NCI-H1048 (cell line): ENCODE measurements at regions not wholly inside any gene's neighbourhood (a gene's known extent, or its start where the extent isn't known, plus 50 kb on each side); places are given as distances from the start of the nearest gene placed in this dataset.
"Not testable (repeated sequence)": the region's sequence is repeated elsewhere in the genome, so short reads cannot be mapped to it uniquely, and the experiment has no call there.

Experiments used
- DNase-seq: peaks from one replicate; lab custom pipeline; 2025; lab: John Stamatoyannopoulos, UW

DNA sequence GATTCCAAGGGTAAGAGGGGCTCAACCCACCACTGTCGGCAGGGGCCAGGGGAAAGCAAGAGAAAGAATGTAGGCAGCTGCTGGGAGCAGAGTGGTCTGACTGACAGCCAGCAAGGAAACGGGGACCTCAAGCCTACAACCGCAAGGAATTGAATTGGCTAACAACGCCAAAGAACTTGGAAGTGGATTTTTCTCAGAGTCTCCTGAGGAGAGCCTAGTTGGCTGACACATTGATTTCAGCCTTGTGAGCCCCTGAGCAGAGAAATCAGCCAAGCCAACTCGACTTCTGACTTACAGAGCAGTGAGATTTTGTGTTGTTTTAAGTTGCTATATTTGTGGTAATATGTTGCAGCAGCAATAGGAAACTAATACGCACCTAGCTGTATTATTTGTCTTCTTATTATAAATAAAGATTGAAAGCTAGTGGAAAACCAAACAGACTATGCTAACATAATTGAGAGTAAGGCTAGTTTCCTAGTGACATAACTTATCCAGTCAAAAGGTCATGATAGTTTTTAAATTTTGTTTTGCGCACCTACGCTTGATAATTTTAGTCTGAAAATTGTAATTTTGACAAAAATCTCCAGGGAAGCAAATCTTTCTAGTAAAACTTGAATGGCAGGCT is 145.8 kb upstream of the HCCS start:
- no peak for DNase-seq

DNA sequence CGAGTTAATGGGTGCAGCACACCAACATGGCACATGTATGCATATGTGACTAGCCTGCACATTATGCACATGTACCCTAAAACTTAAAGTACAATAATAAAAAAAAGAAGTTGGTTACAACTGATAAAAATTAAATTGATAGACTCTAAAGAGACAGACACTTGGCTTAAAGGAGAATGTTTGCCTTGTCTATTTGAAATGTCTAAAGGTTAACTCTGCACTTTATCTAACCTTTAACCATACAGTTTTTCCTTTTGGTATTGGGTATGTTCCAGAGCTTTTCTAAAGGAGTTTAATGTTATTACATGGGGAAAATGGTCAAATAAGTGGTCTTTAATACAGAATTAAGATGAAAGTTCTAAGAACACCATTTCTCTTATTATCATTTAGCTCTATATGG is 145.1 kb upstream of the HCCS start:
- DNase-seq: no peak

DNA sequence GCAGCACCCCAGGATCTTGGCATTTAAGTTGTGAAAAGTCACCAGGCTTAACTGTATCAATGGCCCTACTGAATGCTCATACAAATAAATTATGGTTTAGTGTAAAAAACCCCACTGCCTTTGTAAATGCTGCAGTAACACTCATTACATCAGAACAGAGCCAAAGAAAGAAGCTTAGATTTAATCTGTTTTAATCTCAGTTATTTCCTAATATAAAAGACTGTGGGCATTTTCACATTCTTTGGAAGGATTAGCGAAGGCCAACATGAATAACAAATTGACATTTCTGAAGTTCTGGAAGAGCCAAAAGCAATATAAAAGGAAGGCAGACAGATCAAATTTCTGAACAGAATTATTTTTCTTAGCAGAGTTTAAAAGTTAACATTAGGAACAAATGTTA is 140.0 kb upstream of the HCCS start:
- no peak for DNase-seq

DNA sequence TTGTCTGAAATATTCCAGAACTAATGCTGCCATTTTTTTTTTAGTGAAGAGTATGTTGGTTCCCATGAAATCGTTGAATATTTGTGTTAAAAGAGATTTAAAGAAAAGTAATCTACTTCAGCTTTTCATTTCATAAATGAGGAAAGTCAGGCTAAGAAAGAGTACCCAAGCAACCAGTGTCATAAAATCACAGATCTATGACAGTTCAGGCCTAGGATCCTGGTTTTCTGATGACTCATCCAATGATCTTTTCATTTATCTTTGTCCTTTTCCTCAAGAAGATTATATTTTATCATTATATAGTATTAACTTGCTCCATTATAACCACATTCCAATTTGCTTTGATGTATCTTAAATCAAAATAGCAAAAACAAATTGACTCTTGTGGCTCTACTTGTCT is 139.4 kb upstream of the HCCS start:
- no peak for DNase-seq

DNA sequence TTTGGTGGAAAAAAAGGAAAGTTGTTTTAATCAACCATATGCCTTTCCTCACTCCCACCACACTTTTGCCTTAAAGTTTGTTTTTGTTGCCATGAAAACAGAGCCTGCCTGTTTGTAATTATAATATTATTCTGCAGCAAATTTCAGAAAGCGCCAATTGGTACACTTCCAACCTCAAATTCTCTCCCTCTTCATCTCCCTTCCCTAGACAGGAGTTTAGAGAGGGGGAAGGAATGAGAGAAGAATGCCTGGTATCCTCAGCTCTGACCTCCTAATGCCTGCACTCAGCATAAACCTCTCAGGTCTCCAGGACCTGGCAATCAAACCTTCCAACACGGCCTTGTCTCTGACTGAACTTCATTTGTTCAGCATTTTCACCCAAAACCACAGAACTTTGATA is 138.4 kb upstream of the HCCS start:
- DNase-seq: no peak

DNA sequence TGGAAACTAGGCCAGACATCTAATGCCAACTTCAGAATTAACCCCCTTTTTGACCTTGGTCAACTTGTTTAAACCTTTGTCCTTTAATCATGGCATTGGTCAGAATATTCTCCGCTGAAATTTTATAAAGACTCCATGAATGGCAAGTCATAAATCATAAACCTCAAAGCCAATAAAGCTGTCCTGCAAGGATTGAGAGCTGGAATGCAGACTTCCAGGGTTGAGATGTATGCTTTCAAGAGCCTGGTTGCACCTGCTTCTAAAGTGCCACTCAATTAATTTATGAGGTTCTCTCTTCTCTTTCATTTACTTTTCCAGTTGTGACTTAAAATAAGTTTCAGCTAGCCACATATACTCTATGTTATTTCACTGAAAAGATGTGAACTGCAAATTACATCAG is 136.2 kb upstream of the HCCS start:
- DNase-seq: no peak

DNA sequence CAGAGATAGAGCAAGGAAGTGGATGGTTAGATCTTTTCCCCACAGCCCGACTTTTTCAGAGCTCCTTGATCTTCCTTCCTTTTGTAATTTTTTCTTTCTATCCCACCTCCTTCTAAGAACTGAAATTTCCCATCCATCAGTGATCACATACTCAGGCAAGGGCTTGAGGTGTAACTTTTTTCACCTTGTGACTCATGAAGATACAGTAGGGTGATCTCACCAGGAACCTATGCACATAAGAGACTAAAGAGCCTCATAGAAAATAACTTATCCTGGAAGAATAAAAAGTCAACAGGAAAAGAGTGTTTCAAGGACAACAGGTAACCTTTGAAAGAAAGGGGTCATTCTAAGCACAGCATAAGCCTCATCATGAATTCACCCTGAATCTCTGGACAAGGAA is 131.2 kb upstream of the HCCS start:
- no peak for DNase-seq

DNA sequence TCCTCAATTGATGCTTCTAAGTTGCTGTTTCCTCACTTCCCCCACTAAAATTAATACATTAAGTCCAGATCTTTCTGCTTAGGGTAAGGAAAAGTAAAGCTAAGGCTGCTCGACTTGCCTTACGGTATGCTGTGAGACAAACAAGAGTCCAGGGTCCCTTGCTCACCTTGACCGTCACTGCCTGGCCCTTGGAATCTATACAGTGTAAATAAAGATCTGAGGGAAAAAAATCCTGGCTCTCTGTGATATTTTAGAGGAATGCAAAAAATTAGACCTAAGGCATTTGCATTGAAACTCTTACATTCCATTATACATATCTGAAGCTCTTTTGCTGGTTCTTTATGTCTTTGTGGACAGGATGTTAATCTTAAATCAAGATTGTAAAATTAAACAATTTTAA is 129.6 kb upstream of the HCCS start:
- DNase-seq: no peak

DNA sequence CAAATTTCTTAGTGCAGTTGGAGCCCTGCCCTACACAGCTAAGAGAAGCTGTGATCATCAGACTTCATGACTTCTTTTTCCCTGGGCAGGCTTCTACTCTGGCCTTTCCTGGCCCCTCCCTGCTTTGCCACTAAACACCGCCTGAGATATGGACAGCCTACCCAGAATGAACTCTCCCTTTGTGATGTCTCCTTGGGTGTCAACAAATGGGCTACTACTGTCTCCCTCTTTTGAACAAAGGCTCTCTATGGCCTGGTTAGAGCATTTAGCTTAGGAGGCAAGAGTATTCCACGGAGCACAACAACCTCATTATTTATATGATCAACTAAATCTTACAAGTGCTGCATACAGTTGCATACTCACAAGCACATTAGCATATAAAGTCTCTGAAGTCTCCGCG is 127.6 kb upstream of the HCCS start:
- DNase-seq: no peak

DNA sequence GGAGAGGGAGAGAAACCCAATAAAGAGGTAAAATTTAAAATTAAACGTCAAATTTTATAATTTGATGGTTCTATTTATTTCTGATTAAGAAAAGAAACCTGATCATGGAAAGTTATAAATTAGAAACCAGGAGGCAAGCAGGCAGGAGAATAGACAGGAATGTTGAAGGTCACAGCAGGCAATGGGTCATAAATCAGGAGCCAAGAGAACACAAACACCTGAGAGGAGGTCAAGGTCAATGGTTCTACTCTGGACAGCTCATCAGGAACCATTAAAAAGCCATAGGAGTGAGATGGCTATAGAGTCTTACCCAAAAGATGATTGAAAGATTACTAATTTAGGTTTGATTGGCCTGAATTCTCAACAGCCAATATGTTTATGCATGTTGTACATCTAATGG is 126.9 kb upstream of the HCCS start:
- DNase-seq: no peak

DNA sequence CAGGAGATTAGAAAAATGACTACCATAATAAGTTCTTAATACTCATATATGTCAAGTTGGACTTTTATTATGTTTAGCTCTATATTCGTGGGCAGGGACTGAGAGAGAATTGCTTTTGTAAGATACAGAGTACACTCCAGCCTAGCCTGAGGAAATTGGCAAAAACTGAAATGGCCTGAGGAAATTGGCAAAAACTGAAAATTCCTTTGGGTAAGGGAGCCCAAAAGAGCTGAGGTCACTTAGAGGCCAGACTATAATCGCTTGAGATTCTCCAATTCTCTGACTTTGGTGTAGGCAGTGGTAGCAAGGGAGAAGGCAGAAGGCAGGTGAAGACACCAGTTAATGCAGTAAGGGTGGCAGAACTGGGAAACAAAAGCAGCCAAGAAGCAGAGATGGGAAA is 124.5 kb upstream of the HCCS start:
- DNase-seq: no peak

DNA sequence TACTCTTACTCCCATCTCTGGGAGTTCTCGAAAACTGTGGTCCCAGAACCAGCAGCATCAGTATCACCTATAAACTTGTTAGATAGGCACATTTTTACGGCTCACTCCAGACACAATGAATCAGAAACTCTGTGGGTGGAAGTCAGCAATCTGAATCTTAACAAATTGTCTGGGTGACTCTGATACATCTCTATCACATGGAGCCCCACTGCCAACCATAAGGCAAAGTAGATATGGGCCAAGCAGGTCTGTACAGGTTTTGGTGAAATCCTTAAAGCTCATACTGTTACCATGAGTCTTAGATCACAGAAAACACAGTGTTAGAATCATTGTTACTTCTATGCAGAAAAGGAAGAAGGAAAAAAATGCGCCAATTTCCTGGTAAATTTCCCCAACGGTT is 122.5 kb upstream of the HCCS start:
- DNase-seq: no peak

DNA sequence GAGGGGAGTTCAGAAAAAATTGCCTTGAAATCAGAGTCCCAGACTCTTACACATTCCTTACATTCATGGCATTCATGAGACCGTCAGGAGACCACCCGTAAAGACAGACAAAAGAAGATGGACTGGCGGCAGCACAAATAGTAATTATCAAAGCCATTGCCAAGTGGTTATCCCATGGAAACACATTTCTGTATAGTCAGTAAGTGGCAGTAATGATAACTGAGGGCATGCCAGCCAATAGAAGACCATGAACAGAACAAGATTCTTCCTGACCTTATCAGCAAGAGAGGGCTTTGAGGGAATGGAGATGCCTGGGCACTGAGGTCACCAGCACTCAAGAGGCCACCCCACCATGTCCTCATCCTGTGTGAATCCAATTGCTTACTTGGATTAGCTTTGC is 121.7 kb upstream of the HCCS start:
- no peak for DNase-seq

DNA sequence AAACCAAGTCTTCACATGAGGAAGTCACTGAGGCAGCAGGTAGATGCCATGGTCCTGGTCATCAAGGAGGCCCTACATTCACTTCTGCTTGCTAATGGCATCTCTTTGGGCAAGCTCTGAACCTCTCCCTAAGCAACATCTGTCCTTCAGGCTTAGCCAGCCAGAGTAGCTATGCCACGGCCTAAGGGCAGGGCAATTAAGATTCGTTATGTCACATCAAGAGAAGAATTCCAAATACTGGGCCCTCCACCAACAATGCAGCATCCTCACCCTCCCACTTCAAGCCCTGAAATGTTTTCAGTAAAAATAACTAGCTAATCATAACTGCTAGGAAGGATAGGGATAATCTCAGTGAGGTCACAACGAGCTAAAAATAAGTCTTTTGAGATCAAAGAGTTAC is 120.7 kb upstream of the HCCS start:
- DNase-seq: no peak

DNA sequence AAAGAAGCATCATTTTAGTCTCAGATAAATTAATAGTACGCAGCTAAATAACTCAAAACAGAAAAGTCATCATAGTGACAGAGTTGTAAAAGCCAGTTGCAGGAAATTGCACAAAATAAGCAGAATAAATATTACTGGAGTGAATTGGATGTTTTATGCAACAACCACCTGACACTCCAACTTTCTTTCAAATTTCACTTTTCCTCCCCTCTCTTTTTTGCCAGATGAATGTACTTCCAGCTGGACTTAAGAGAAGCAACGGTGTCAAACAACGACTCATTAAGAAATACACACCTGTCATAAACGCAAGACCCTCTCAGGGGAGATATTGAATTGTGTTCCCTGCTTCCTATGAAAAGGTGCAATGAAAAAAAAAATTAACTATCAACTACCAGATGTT is 120.2 kb upstream of the HCCS start:
- DNase-seq: no peak

DNA sequence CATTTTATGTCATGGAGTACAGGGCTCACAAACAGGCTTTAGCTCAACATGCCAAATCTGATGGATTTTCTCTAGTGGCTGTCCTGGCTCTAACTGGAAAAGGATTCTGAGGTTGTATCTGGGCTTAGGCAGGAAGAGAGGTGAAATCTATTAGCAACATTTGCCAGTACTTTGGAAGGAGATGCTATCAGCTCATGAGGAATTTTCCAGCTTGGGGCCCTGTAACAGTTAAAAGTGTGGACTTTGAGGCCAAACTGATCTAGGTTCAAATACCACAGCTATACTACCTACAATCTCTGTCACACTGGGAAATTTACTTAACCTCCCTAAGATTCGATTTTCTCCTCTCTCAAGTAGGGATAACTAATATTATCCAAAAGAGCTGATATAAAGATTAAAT is 119.0 kb upstream of the HCCS start:
- no peak for DNase-seq

DNA sequence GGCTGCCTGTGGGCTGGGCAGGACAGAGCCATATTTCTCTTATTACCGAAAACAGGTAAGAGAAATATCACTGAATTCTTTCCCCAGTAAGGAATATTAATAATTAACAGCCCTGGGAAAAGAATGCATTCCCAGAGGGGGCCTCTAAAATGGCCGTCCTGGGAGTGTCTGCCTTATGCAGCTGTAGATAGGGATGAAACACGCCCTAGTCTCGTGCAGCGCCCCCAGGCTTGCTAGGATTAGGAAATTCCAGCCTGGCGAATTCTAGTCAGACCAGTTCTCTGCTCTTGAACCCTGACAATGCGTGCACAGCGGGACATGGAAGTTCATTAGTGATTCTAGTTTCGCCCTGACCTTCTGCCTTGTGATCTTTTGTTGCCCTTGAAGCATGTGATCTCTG is 104.1 kb upstream of the HCCS start:
- DNase-seq: not testable (repeated sequence)

DNA sequence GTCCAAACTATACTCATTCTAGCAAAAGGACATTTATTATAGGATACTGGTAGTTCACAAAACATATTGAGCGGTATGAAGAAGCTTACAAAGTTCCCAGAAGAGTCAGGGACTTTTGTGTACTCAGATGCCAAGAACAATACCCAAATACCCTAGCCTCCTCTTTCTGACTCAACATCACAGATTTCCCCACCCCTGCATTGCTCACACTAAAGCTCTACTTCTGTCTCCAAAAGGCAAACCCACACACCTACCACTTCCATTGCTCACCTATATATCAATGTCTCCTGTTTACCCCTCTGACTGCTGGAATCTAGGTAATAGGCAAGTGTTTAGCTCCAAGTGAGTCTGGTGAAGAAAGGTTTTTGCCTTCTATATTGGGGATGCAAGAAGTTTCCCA is 100.7 kb upstream of the HCCS start:
- no peak for DNase-seq

DNA sequence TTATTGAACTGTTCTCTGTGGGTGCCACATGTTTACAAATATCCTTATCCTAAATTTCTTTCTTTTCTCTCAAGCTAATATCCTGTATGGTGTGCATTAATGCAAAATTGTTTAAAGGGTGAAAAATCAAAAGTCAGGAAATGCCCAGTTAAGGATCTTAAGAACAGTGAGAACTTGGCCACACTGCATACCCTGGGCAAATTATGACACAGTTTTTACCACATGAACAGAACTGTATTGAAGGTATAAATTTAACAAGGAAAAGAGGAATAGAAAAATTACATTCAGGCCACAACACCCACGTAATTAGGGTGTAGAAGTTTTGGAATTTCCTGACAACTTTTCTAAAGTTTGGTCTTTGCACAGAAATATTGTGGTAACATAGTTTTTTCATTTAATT is 94.4 kb upstream of the HCCS start:
- no peak for DNase-seq

DNA sequence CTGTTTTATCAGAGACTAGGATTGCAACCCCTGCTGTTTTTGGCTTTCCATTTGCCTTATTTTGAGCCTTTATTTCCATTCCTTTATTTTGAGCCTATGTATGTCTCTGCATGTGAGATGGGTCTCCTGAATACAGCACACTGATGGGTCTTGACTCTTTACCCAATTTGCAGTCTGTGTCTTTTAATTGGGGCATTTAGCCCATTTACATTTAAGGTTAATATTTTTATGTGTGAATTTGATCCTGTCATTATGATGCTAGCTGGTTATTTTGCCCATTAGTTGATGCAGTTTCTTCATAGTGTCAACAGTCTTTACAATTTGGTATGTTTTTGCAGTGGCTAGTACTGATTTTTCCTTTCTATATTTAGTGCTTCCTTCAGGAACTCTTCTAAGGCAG is 88.5 kb upstream of the HCCS start:
- not testable (repeated sequence) for DNase-seq

DNA sequence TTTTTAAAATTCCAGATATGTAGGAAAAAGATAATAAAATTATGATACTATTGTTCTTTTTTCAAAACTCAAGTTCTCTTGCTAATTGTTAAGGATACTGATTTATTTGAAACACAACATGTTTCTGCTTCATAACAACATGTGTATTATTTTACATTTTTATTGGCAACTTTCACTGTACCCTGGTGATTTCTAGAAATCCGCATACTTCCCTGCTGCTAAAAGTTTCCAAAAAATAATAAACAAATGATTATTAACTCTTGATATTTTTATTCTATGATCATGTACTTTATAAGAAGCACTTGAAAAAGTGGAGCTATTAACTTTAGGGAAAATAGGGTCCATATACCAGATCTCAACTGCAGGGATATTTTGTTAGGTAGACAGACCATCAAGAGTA is 71.2 kb upstream of the HCCS start:
- DNase-seq: no peak

DNA sequence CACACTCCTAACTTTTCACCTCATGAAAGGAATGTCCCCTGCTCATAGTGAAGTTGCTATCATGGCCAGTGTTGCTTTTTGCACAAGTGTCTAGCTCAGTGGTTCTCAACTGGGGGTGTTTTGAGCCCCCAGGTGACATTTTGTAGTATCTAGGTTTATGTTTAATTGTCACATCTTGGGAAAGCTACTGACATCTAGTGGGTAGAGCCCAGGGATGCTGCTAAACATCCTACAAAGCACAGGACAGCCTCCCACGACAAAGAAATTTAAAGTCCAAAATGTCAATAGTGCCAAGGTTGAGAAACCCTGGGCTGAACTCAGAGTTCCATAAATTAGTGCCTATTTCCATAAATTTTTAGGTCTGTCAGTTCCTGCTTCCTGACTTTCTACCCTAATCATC is 70.7 kb upstream of the HCCS start:
- DNase-seq: no peak

DNA sequence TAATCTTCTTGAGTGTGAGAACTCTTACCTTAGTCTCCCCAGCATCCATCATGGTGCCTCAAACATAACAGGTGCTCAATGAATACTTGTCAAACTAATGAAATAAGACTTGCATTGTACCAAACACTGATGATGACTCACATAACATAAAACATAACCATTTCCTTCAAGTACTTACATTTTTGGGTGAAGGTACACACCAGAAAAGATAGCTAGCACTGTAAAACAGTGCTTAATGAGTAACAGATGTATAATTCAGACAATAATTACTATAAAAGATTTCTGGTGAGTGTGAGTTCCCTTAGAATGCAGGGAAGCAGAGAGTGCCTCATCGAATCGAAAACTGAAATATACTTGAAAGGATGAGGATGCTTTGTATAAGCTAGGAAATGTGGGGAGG is 70.1 kb upstream of the HCCS start:
- no peak for DNase-seq

DNA sequence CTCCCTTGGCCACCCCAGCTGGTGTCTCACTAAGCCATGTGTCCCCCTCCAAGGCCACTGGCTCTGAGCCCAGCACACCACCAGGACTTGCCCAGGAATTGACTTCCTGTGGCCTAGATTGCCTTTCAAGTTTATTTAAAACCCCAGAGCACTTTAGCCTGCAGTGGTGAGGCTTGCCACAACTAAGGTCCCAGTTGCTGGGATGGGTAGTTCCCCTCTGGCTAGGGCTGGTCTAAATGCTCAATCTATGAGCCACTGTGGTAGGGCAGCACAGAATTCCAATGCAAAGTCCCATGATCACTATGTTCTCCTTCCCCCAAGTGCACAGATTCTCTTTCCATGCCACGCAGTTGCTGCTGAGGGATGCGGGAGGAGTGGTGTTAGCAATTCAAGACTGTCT is 61.1 kb upstream of the HCCS start:
- no peak for DNase-seq

DNA sequence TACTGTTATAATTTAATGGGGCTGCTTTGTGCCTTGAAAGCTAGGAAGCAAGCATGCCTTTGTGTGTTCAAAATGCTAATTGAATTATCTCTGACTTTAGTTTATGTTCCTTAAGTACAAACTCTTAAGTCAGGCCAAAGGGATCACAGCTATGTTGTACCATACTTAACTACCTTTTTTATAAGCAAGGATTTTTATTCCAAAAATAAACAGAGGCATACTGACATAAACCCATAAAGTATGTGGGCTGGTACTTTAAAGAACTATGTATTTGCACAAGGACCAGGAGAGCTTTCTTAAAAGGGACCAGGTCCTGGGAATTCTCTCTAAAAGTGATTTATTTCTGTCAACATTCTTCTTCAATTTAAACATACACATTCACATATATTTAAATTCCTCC is 57.8 kb upstream of the HCCS start:
- DNase-seq: no peak
